Gastrocnemius medialis (tissue), 4 donors: ENCODE measurements at regions not wholly inside any gene's neighbourhood (a gene's known extent, or its start where the extent isn't known, plus 50 kb on each side); places are given as distances from the start of the nearest gene placed in this dataset.

Experiments
- ATAC-seq, 2 donors: fragments of 150-250 bp; one replicate each; pipeline ENCODE4 v1.9.1; 2016
- DNase-seq, 2 donors: peaks; one replicate each; pipeline ENCODE4 v3.0.0-alpha.2; 2019
- H3K27ac ChIP-seq, 4 donors: fragments of 200-600 bp; sonication (generic); 1 replicate in 1 of 4; 2 replicates in 3 of 4; pipeline ENCODE4 v1.5.1; 2016 to 2018; ENCODE audit warnings: mild to moderate bottlenecking in 2 of 4, moderate library complexity in 1 of 4
- H3K27me3 ChIP-seq, 3 donors: fragments of 200-600 bp; sonication (generic) in 2 of 3; 1 replicate in 1 of 3; 2 replicates in 2 of 3; pipeline versions ENCODE4 v1.5.1 to v1.6.0; 2016 to 2019; ENCODE audit warnings: mild to moderate bottlenecking in 1 of 3, moderate library complexity in 1 of 3
- H3K36me3 ChIP-seq, 2 donors: fragments of 200-600 bp; sonication (generic) in 1 of 2; one replicate each; pipeline ENCODE4 v1.5.1; 2017 to 2018
- H3K4me1 ChIP-seq, 2 donors: fragments of 200-600 bp; sonication (generic) in 1 of 2; one replicate each; pipeline ENCODE4 v1.5.1; 2016 to 2017; ENCODE audit warnings: mild to moderate bottlenecking in 2 of 2
- H3K4me3 ChIP-seq, 4 donors: fragments of 200-600 bp; sonication (generic) in 3 of 4; 1 replicate in 1 of 4; 2 replicates in 3 of 4; pipeline ENCODE4 v1.5.1; 2016 to 2019; ENCODE audit warnings: mild to moderate bottlenecking in 2 of 4
- H3K9me3 ChIP-seq, 3 donors: fragments of 200-600 bp; sonication (generic) in 2 of 3; 1 replicate in 1 of 3; 2 replicates in 2 of 3; pipeline ENCODE4 v1.5.1; 2016 to 2019
- POLR2A ChIP-seq, 2 donors: fragments of 450-650 bp; IDR thresholded peaks; one replicate each; pipeline ENCODE4 v1.6.1; 2017; ENCODE audit warnings: antibody characterized with exemption in 2 of 2, mild to moderate bottlenecking in 2 of 2, moderate library complexity in 2 of 2
- in situ Hi-C, 4 donors: fragments of 200-750 bp; cut with MboI; loops; one replicate each; pipeline versions ENCODE4 v1.15.0 to v1.8.0; 2017; ENCODE audit warnings: low sequenced_read_pairs in 4 of 4
- intact Hi-C: fragments of 100-400 bp; cut with DNase I; formaldehyde crosslinking; loops from one replicate; pipeline ENCODE4 v1.15.1; 2023; ENCODE audit warnings: low total_unique reads
- TF ChIP-seq, protein P1 (sequence below), 5 experiments: fragments of 450-650 bp in 3 of 5; fragments of 200-600 bp in 2 of 5; sonication (generic) in 2 of 5; IDR thresholded peaks in 4 of 5; conservative IDR thresholded peaks in 1 of 5; 1 replicate in 4 of 5; 2 replicates in 1 of 5; pipeline ENCODE4 v1.5.1; 2016 to 2019; ENCODE audit warnings: antibody characterized with exemption in 5 of 5, mild to moderate bottlenecking in 3 of 5, moderate library complexity in 3 of 5

DNA sequence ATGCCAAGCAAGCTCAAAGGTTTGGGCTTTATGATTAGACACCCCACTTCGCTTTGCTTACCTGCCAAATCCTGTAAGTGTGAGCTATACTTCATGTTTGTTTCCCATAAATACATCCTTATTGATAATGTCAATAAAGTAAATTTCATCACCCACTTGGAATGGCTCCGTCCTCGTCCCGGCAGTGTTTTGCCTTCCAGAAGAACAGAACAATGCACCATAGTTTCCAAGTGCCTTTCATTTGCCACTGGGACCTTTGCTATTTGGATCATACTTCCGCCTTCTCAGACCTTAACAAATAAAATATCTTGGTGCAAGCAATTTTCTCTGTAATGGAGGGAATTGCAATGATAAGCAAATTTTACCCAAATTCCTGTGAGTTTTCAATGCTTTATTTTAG lies 229.3 kb downstream of the PIK3R1 start:
- Histone ChIP-seq H3K9me3 (no peaks in the 10 kb centered on the region), H3K27ac (peak overlapping the region in 1 of 4 donors; percentile 4), H3K4me3 (no peak overlapping the region), H3K4me1 (peaks cover 19 to 23% of the 10 kb centered on the region in 2 donors), H3K27me3 (no peaks in the 10 kb centered on the region), H3K36me3 (no peaks in the 10 kb centered on the region)
- ATAC-seq (no peak), DNase-seq (no peak)
- in situ Hi-C loops (no loop called here), intact Hi-C loops (no loop called here)
- no peak for TF ChIP-seq POLR2A (IDR thresholded peaks at IDR 0.05)
- TF ChIP-seq, protein P1, sequence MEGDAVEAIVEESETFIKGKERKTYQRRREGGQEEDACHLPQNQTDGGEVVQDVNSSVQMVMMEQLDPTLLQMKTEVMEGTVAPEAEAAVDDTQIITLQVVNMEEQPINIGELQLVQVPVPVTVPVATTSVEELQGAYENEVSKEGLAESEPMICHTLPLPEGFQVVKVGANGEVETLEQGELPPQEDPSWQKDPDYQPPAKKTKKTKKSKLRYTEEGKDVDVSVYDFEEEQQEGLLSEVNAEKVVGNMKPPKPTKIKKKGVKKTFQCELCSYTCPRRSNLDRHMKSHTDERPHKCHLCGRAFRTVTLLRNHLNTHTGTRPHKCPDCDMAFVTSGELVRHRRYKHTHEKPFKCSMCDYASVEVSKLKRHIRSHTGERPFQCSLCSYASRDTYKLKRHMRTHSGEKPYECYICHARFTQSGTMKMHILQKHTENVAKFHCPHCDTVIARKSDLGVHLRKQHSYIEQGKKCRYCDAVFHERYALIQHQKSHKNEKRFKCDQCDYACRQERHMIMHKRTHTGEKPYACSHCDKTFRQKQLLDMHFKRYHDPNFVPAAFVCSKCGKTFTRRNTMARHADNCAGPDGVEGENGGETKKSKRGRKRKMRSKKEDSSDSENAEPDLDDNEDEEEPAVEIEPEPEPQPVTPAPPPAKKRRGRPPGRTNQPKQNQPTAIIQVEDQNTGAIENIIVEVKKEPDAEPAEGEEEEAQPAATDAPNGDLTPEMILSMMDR (IDR thresholded peaks at IDR 0.05 in 4 of 5, conservative IDR thresholded peaks at IDR 0.05 in 1 of 5) = no peak

DNA sequence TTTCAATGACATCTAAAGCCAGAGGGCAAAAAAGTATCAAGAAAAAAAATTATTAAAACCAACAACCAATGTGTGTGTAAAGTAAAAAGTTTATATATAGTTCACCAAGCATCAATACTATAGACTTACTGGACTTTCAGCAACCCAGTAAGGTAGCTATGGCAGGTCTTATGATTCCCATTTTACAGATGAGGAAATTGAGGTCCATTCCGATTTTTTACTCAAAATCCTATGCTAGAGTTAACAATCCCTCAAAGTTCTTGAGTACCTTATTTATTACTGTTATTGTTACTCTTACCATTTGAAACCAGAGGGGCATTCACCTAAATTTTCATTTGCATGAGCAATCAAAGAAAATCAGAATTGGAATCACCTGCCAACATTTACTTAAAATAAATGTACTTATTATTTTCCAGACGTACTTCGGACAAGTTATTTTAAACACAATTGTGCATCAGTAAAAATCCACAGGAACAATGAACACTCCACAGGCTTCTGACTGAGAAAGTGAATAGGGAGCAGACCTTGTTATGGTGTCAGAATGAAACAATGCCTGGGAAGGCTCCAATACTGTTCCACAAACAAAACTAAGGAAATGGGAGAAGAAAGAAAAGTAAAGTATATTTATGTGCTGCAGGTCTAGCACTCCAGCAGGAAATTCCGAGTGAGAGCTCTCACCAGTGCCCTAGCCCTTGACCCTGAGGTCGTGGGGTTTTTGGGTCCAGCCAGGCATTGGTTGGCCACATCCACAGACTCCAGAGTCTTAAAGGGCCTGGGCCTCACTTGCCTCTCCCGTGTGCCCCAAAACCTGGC lies 229.9 kb downstream of the PIK3R1 start:
- peak overlapping the region in 2 of 4 donors; percentile 15 to 30 for H3K27ac ChIP-seq
- TF ChIP-seq, protein P1 (IDR thresholded peaks at IDR 0.05 in 4 of 5, conservative IDR thresholded peaks at IDR 0.05 in 1 of 5) = no peak
- no peak for TF ChIP-seq POLR2A (IDR thresholded peaks at IDR 0.05)
- H3K27me3 ChIP-seq = no peaks in the 10 kb centered on the region
- no peak for ATAC-seq
- H3K36me3 ChIP-seq = no peaks in the 10 kb centered on the region
- DNase-seq = no peak
- H3K9me3 ChIP-seq = no peaks in the 10 kb centered on the region
- intact Hi-C loops = no loop called here
- no peak overlapping the region for H3K4me3 ChIP-seq
- in situ Hi-C loops = no loop called here
- peaks cover 19 to 29% of the 10 kb centered on the region in 2 donors for H3K4me1 ChIP-seq

DNA sequence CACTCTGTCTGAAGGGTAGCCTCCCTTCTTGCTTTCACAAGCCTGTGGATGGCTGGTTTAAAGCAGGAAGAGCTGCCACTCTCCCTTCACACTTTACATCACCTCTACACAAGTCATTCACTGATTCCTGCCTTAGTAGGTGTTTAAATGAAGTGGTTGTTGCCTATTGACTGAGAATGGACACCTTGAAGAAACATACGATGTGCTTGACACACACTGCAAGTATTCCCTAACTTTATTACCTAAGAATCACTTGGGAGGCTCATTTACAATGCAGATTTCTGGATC lies 230.5 kb downstream of the PIK3R1 start:
- no peak overlapping the region for H3K4me3 ChIP-seq
- no peak for DNase-seq
- no peak for ATAC-seq
- no peaks in the 10 kb centered on the region for H3K27me3 ChIP-seq
- peak overlapping the region in 2 of 4 donors; percentile 15 to 30 for H3K27ac ChIP-seq
- H3K4me1 ChIP-seq = peaks cover 23 to 31% of the 10 kb centered on the region in 2 donors
- no peaks in the 10 kb centered on the region for H3K36me3 ChIP-seq
- intact Hi-C loops = no loop called here
- no peak for TF ChIP-seq POLR2A (IDR thresholded peaks at IDR 0.05)
- TF ChIP-seq, protein P1 (IDR thresholded peaks at IDR 0.05 in 4 of 5, conservative IDR thresholded peaks at IDR 0.05 in 1 of 5) = no peak
- no peaks in the 10 kb centered on the region for H3K9me3 ChIP-seq
- in situ Hi-C loops = no loop called here

DNA sequence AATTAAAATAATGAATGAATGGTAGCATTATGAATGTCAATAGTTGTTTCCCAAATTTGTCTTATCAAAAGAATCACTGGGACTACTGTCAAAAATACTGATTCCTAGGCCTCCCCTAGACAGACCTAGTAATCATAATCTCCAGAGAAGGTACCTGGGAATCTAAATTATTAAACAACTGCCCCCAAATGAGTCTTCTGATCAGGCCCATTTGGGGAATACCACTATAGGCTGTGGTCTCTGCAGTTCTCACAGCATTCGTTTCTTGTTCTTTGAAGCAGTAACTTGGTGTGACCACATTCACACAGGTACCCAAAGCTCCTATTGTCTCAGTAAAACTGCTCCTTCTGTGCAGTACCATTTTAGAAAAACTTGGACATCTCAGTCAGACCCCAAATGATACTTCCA lies 230.9 kb downstream of the PIK3R1 start:
- no peaks in the 10 kb centered on the region for H3K9me3 ChIP-seq
- TF ChIP-seq, protein P1 (IDR thresholded peaks at IDR 0.05 in 4 of 5, conservative IDR thresholded peaks at IDR 0.05 in 1 of 5) = no peak
- TF ChIP-seq POLR2A (IDR thresholded peaks at IDR 0.05) = no peak
- H3K27me3 ChIP-seq = no peaks in the 10 kb centered on the region
- H3K36me3 ChIP-seq = no peaks in the 10 kb centered on the region
- DNase-seq (no peak), ATAC-seq (no peak)
- no peak overlapping the region for H3K27ac ChIP-seq
- intact Hi-C loops = no loop called here
- no peak overlapping the region for H3K4me3 ChIP-seq
- in situ Hi-C loops = no loop called here
- peaks cover 23 to 31% of the 10 kb centered on the region in 2 donors for H3K4me1 ChIP-seq
